ENCODE measurements at regions not wholly inside any gene's neighbourhood (a gene's known extent, or its start where the extent isn't known, plus 50 kb on each side); places are given as distances from the start of the nearest gene placed in this dataset.
A peak's percentile ranks its signal among the peaks of the same experiment; 100 is the strongest.

DNA sequence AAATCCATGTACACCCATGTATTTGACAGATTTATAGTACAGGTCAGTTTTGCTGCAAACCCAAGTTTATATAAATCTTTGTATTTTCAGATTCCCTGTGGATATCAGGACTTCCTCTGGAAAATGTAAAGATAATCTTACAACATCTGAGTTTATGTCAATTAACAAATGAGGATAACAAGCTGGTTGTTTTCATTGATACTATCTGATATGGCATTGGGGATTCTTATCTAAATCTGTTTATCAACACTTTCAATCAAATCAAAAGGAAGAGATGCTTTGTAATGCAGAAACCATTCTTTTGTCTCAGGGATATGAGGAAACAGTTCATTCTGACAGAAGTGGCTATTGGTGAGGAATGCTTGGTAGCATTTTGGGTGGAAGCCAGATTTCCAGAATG lies 64.9 kb upstream of the FAM204A start:
- FAIRE-seq = no peak

DNA sequence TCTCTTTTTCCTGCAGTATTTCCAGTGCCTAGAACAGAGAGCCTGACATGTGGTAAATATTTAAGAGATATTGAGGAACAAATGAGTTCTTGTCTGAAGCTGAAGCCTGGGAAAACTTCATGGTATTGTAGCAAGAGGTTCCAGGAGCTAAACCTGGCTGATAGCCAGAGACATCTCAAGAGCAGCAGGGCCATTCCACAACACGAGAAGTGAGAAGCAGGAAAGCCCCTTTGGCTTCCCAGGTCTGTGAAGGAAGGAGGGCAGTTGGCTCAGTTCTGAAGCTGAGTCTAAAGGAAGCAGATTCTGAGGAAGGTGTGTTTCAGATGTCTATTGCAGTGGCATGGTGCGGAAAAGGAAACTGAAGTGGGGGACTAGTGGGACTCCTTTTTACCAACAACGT lies 63.8 kb upstream of the FAM204A start:
- H3K4me1 ChIP-seq (ENCODE audit: control insufficient read depth in 2 of 3, insufficient read depth in 2 of 3, low read depth in 1 of 3, low read length in 3 of 3) = no peaks in the 10 kb centered on the region
- no peak overlapping the region for H3K27ac ChIP-seq (ENCODE audit: low read depth in 2 of 2, low read length in 2 of 2)
- intact Hi-C loops (cut with DNase I) = no loop called here
- H3K9me3 ChIP-seq (ENCODE audit: control insufficient read depth in 2 of 3, insufficient read depth in 1 of 3, low read length in 3 of 3) = no peaks in the 10 kb centered on the region
- H3K9ac ChIP-seq (ENCODE audit: low read length in 3 of 3) = no peak overlapping the region
- H3K36me3 ChIP-seq (ENCODE audit: control insufficient read depth in 2 of 3, insufficient read depth in 3 of 3, low read length in 3 of 3) = no peaks in the 10 kb centered on the region
- TF ChIP-seq CTCF (IDR thresholded peaks at IDR 0.05; ENCODE audit: borderline replicate concordance, extremely low read depth, insufficient read depth) = no peak
- peak in 1 of 5 donors; percentile 23 for DNase-seq
- no peak overlapping the region for H3K4me3 ChIP-seq (ENCODE audit: low read length in 3 of 3)
- no peaks in the 10 kb centered on the region for H3K27me3 ChIP-seq (ENCODE audit: control insufficient read depth, insufficient read depth, low read length)
- FAIRE-seq = no peak

More for the DNA sequence above, 64.9 kb upstream of the FAM204A start:
- Histone ChIP-seq H3K9ac (ENCODE audit: low read length in 3 of 3) (no peak overlapping the region), H3K4me3 (ENCODE audit: low read length in 3 of 3) (no peak overlapping the region), H3K4me1 (ENCODE audit: control insufficient read depth in 2 of 3, insufficient read depth in 2 of 3, low read depth in 1 of 3, low read length in 3 of 3) (no peaks in the 10 kb centered on the region), H3K36me3 (ENCODE audit: control insufficient read depth in 2 of 3, insufficient read depth in 3 of 3, low read length in 3 of 3) (no peaks in the 10 kb centered on the region), H3K27ac (ENCODE audit: low read depth in 2 of 2, low read length in 2 of 2) (no peak overlapping the region), H3K27me3 (ENCODE audit: control insufficient read depth, insufficient read depth, low read length) (no peaks in the 10 kb centered on the region), H3K9me3 (ENCODE audit: control insufficient read depth in 2 of 3, insufficient read depth in 1 of 3, low read length in 3 of 3) (no peaks in the 10 kb centered on the region)
- no peak for DNase-seq
- TF ChIP-seq CTCF (IDR thresholded peaks at IDR 0.05; ENCODE audit: borderline replicate concordance, extremely low read depth, insufficient read depth) = no peak
- intact Hi-C loops (cut with DNase I) = no loop called here

GRCh38 chr10:118403967-118404366 lies 61.8 kb upstream of the FAM204A start:
- no peak overlapping the region for H3K27ac ChIP-seq (ENCODE audit: low read depth in 2 of 2, low read length in 2 of 2)
- H3K4me3 ChIP-seq (ENCODE audit: low read length in 3 of 3) = no peak overlapping the region
- no peaks in the 10 kb centered on the region for H3K27me3 ChIP-seq (ENCODE audit: control insufficient read depth, insufficient read depth, low read length)
- H3K9me3 ChIP-seq (ENCODE audit: control insufficient read depth in 2 of 3, insufficient read depth in 1 of 3, low read length in 3 of 3) = no peaks in the 10 kb centered on the region
- intact Hi-C loops (cut with DNase I) = no loop called here
- DNase-seq (no peak), FAIRE-seq (no peak)
- H3K9ac ChIP-seq (ENCODE audit: low read length in 3 of 3) = no peak overlapping the region
- no peak for TF ChIP-seq CTCF (IDR thresholded peaks at IDR 0.05; ENCODE audit: borderline replicate concordance, extremely low read depth, insufficient read depth)
- H3K36me3 ChIP-seq (ENCODE audit: control insufficient read depth in 2 of 3, insufficient read depth in 3 of 3, low read length in 3 of 3) = no peaks in the 10 kb centered on the region
- no peaks in the 10 kb centered on the region for H3K4me1 ChIP-seq (ENCODE audit: control insufficient read depth in 2 of 3, insufficient read depth in 2 of 3, low read depth in 1 of 3, low read length in 3 of 3)

DNA sequence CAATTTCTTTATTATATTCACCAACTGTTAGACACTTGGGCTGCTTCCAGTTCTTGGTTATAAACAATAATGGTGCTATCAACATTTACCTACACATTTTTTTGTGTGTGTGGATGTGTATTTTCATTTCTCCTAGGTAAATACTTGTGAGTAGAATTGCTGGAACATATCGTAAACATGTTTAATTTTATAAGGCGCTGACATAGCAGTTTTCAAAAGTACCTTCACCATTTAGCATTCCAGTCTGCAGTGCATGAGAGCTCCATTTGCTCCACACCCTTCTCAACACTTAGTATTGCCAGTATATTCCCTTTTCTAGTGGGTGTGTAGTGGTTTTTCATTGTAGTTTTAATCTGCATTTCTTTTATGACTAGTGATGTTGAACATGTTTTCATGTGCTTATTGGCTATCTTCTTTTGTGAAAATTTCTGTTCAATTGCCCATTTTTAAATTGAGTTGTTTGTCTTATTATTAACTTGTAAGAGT lies 59.6 kb upstream of the FAM204A start:
- H3K27ac ChIP-seq (ENCODE audit: low read depth in 2 of 2, low read length in 2 of 2) = no peak overlapping the region
- TF ChIP-seq CTCF (IDR thresholded peaks at IDR 0.05; ENCODE audit: borderline replicate concordance, extremely low read depth, insufficient read depth) = no peak
- no peaks in the 10 kb centered on the region for H3K4me1 ChIP-seq (ENCODE audit: control insufficient read depth in 2 of 3, insufficient read depth in 2 of 3, low read depth in 1 of 3, low read length in 3 of 3)
- DNase-seq (no peak), FAIRE-seq (no peak)
- no peak overlapping the region for H3K4me3 ChIP-seq (ENCODE audit: low read length in 3 of 3)
- intact Hi-C loops (cut with DNase I) = no loop called here
- H3K27me3 ChIP-seq (ENCODE audit: control insufficient read depth, insufficient read depth, low read length) = no peaks in the 10 kb centered on the region
- H3K9me3 ChIP-seq (ENCODE audit: control insufficient read depth in 2 of 3, insufficient read depth in 1 of 3, low read length in 3 of 3) = no peaks in the 10 kb centered on the region
- no peaks in the 10 kb centered on the region for H3K36me3 ChIP-seq (ENCODE audit: control insufficient read depth in 2 of 3, insufficient read depth in 3 of 3, low read length in 3 of 3)
- no peak overlapping the region for H3K9ac ChIP-seq (ENCODE audit: low read length in 3 of 3)
